HEK293 (cell line): ENCODE measurements at regions not wholly inside any gene's neighbourhood (a gene's known extent, or its start where the extent isn't known, plus 50 kb on each side); places are given as distances from the start of the nearest gene placed in this dataset.
"Not testable (repeated sequence)": the region's sequence is repeated elsewhere in the genome, so short reads cannot be mapped to it uniquely, and the experiment has no call there.

Experiments used
- CTCF ChIA-PET: fragments of 350-600 bp; formaldehyde crosslinking; extraction: SDS; loops from one replicate; lab custom pipeline; 2021; ENCODE audit warnings: antibody characterized with exemption; lab: Yijun Ruan, JAX
- POLR2A ChIA-PET: fragments of 300-600 bp; formaldehyde crosslinking; extraction: SDS; loops from one replicate; lab custom pipeline; 2020; ENCODE audit warnings: antibody characterized with exemption, inconsistent platforms; lab: Yijun Ruan, JAX
- H3K27ac ChIP-seq: fragments of 200-500 bp; sonication (Bioruptor generic); 2 replicates; pipeline ENCODE4 v1.5.1; 2014; ENCODE audit warnings: low read depth, low read length, control low read depth, inconsistent platforms; ENCODE audit errors: extremely low read depth
- H3K36me3 ChIP-seq, 2 experiments: fragments of 200-500 bp in 1 of 2; sonication (Bioruptor generic) in 1 of 2; 1 replicate in 1 of 2; 2 replicates in 1 of 2; pipeline ENCODE4 v1.5.1; 2014 to 2017; ENCODE audit warnings: inconsistent platforms in 2 of 2, low read length in 2 of 2; ENCODE audit not compliant: control insufficient read depth in 2 of 2, insufficient read depth in 1 of 2
- H3K4me1 ChIP-seq: fragments of 200-500 bp; sonication (Bioruptor generic); 2 replicates; pipeline ENCODE4 v1.5.1; 2014; ENCODE audit warnings: mild to moderate bottlenecking, low read length, inconsistent platforms; ENCODE audit not compliant: control insufficient read depth, insufficient read depth
- H3K4me3 ChIP-seq: 2 replicates; pipeline ENCODE4 v1.5.1; 2011; ENCODE audit warnings: low read depth, mild to moderate bottlenecking, control low read depth, low read length, moderate library complexity
- H3K9me3 ChIP-seq: fragments of 200-500 bp; sonication (Bioruptor generic); 2 replicates; pipeline ENCODE4 v1.5.1; 2014; ENCODE audit warnings: low read depth, low read length, inconsistent platforms; ENCODE audit not compliant: control insufficient read depth, insufficient read depth
- KLF17 ChIP-seq: fragments of 450-650 bp; formaldehyde crosslinking; IDR thresholded peaks from 2 replicates; pipeline ENCODE4 v1.5.1; 2016; ENCODE audit warnings: missing biosample characterization, missing genetic modification characterization
- PRDM1 ChIP-seq: fragments of 450-650 bp; formaldehyde crosslinking; IDR thresholded peaks from 2 replicates; pipeline ENCODE4; 2016; ENCODE audit warnings: missing biosample characterization, missing genetic modification characterization
- SCRT1 ChIP-seq: fragments of 450-650 bp; formaldehyde crosslinking; IDR thresholded peaks from 2 replicates; pipeline ENCODE4 v1.5.1; 2016; ENCODE audit warnings: missing biosample characterization, missing genetic modification characterization, borderline replicate concordance
- ZBTB7A ChIP-seq: fragments of 450-650 bp; formaldehyde crosslinking; IDR thresholded peaks from 2 replicates; pipeline ENCODE4 v1.5.1; 2016; ENCODE audit warnings: low read depth, missing biosample characterization, missing genetic modification characterization
- ZNF2 ChIP-seq: fragments of 450-650 bp; formaldehyde crosslinking; IDR thresholded peaks from 2 replicates; pipeline ENCODE4 v1.5.1; 2016; ENCODE audit warnings: missing biosample characterization, missing genetic modification characterization
- ZNF24 ChIP-seq: fragments of 450-650 bp; formaldehyde crosslinking; IDR thresholded peaks from 2 replicates; pipeline ENCODE4 v1.5.1; 2016; ENCODE audit warnings: missing biosample characterization, missing genetic modification characterization
- ZNF416 ChIP-seq: fragments of 450-650 bp; formaldehyde crosslinking; IDR thresholded peaks from 2 replicates; pipeline ENCODE4 v1.5.1; 2016; ENCODE audit warnings: missing biosample characterization, missing genetic modification characterization
- ZNF549 ChIP-seq: fragments of 450-650 bp; IDR thresholded peaks from 2 replicates; pipeline ENCODE4 v1.5.1; 2018; ENCODE audit warnings: missing biosample characterization, missing genetic modification characterization, mild to moderate bottlenecking, inconsistent platforms, moderate library complexity
- ZNF596 ChIP-seq: fragments of 450-650 bp; IDR thresholded peaks from 2 replicates; pipeline ENCODE4 v1.5.0; 2018; ENCODE audit warnings: missing biosample characterization, mild to moderate bottlenecking, missing genetic modification characterization, moderate library complexity
- ZNF610 ChIP-seq: fragments of 450-650 bp; formaldehyde crosslinking; IDR thresholded peaks from 2 replicates; pipeline ENCODE4 v1.5.1; 2016; ENCODE audit warnings: missing biosample characterization, missing genetic modification characterization, borderline replicate concordance
- ZNF624 ChIP-seq: fragments of 450-650 bp; formaldehyde crosslinking; IDR thresholded peaks from 2 replicates; pipeline ENCODE4 v1.5.1; 2017; ENCODE audit warnings: missing biosample characterization, missing genetic modification characterization
- ZNF670 ChIP-seq: fragments of 450-650 bp; formaldehyde crosslinking; IDR thresholded peaks from 2 replicates; pipeline ENCODE4 v1.5.1; 2016; ENCODE audit warnings: missing biosample characterization, missing genetic modification characterization, low read depth
- ZNF701 ChIP-seq: fragments of 450-650 bp; formaldehyde crosslinking; IDR thresholded peaks from 2 replicates; pipeline ENCODE4 v1.5.1; 2016; ENCODE audit warnings: missing biosample characterization, missing genetic modification characterization
- ZNF707 ChIP-seq: fragments of 450-650 bp; formaldehyde crosslinking; IDR thresholded peaks from 2 replicates; pipeline ENCODE4 v1.5.1; 2016; ENCODE audit warnings: missing biosample characterization, missing genetic modification characterization
- ZNF776 ChIP-seq: fragments of 450-650 bp; formaldehyde crosslinking; IDR thresholded peaks from 2 replicates; pipeline ENCODE4 v1.5.0; 2017; ENCODE audit warnings: missing biosample characterization, missing genetic modification characterization, borderline replicate concordance
- ZSCAN18 ChIP-seq: fragments of 450-650 bp; formaldehyde crosslinking; IDR thresholded peaks from 2 replicates; pipeline ENCODE4 v1.5.1; 2016; ENCODE audit warnings: missing biosample characterization, missing genetic modification characterization
- TF ChIP-seq, protein P1 (sequence below): fragments of 450-650 bp; formaldehyde crosslinking; IDR thresholded peaks from 2 replicates; pipeline ENCODE4 v1.5.1; 2016; ENCODE audit warnings: missing biosample characterization, missing genetic modification characterization
- TF ChIP-seq, protein P2 (sequence below): fragments of 450-650 bp; IDR thresholded peaks from 2 replicates; pipeline ENCODE4 v1.5.1; 2018; ENCODE audit warnings: missing biosample characterization, mild to moderate bottlenecking, missing genetic modification characterization
- TF ChIP-seq, protein P3 (sequence below): fragments of 450-650 bp; formaldehyde crosslinking; IDR thresholded peaks from 2 replicates; pipeline ENCODE4 v1.5.1; 2016; ENCODE audit warnings: missing biosample characterization, missing genetic modification characterization, borderline replicate concordance

GRCh38 chr22:34416022-34416860 is 496.0 kb upstream of the LARGE1 start:
- Histone ChIP-seq H3K27ac (no peak overlapping the region), H3K4me1 (no peaks in the 10 kb centered on the region), H3K36me3 (no peaks in the 10 kb centered on the region), H3K9me3 (no peaks in the 10 kb centered on the region), H3K4me3 (no peak overlapping the region)
- ChIA-PET CTCF (interaction anchor here (0.5 to 2.1 kb wide), 7 partner anchors 9 to 733 kb away, joined by 3 to 30 read pairs (median 3); no protein-coding TSS in a partner anchor), POLR2A (no interaction called here)
- TF ChIP-seq ZBTB7A (no peak), ZNF707 (tag by site-specific recombination) (no peak), ZNF670 (tag by site-specific recombination) (no peak), ZSCAN18 (tag by site-specific recombination) (no peak), ZNF701 (tag by site-specific recombination) (no peak)
- TF ChIP-seq, protein P1, sequence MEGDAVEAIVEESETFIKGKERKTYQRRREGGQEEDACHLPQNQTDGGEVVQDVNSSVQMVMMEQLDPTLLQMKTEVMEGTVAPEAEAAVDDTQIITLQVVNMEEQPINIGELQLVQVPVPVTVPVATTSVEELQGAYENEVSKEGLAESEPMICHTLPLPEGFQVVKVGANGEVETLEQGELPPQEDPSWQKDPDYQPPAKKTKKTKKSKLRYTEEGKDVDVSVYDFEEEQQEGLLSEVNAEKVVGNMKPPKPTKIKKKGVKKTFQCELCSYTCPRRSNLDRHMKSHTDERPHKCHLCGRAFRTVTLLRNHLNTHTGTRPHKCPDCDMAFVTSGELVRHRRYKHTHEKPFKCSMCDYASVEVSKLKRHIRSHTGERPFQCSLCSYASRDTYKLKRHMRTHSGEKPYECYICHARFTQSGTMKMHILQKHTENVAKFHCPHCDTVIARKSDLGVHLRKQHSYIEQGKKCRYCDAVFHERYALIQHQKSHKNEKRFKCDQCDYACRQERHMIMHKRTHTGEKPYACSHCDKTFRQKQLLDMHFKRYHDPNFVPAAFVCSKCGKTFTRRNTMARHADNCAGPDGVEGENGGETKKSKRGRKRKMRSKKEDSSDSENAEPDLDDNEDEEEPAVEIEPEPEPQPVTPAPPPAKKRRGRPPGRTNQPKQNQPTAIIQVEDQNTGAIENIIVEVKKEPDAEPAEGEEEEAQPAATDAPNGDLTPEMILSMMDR (tag by site-specific recombination) = no peak

GRCh38 chr22:34422948-34423347 is 502.7 kb upstream of the LARGE1 start:
- POLR2A ChIA-PET, H3K4me1 ChIP-seq, H3K4me3 ChIP-seq, H3K27ac ChIP-seq, CTCF ChIA-PET, H3K9me3 ChIP-seq, H3K36me3 ChIP-seq: not testable (repeated sequence)
- peak; percentile 99 for TF ChIP-seq PRDM1 (tag by site-specific recombination)

- ChIA-PET CTCF (interaction anchor here (0.6 to 0.7 kb wide), 2 partner anchors 23 to 597 kb away, joined by 3 to 4 read pairs; no protein-coding TSS in a partner anchor), POLR2A (no interaction called here)
- H3K4me1 ChIP-seq = no peaks in the 10 kb centered on the region
- H3K4me3 ChIP-seq = no peak overlapping the region
- no peaks in the 10 kb centered on the region for H3K36me3 ChIP-seq
- H3K9me3 ChIP-seq = no peaks in the 10 kb centered on the region
- H3K27ac ChIP-seq = no peak overlapping the region
- TF ChIP-seq KLF17 (tag by site-specific recombination) = no peak
- no peak for TF ChIP-seq ZNF776 (tag by site-specific recombination)
- TF ChIP-seq ZNF2 (tag by site-specific recombination) = no peak
- TF ChIP-seq, protein P2, sequence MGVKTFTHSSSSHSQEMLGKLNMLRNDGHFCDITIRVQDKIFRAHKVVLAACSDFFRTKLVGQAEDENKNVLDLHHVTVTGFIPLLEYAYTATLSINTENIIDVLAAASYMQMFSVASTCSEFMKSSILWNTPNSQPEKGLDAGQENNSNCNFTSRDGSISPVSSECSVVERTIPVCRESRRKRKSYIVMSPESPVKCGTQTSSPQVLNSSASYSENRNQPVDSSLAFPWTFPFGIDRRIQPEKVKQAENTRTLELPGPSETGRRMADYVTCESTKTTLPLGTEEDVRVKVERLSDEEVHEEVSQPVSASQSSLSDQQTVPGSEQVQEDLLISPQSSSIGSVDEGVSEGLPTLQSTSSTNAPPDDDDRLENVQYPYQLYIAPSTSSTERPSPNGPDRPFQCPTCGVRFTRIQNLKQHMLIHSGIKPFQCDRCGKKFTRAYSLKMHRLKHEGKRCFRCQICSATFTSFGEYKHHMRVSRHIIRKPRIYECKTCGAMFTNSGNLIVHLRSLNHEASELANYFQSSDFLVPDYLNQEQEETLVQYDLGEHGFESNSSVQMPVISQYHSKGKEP (tag by site-specific recombination) = no peak
- no peak for TF ChIP-seq SCRT1 (tag by site-specific recombination)
- no peak for TF ChIP-seq ZNF549 (tag by site-specific recombination)
- TF ChIP-seq ZNF24 (tag by site-specific recombination) = no peak
- TF ChIP-seq ZNF624 = no peak
- no peak for TF ChIP-seq ZNF596 (tag by site-specific recombination)
- no peak for TF ChIP-seq ZNF610
- TF ChIP-seq, protein P3, sequence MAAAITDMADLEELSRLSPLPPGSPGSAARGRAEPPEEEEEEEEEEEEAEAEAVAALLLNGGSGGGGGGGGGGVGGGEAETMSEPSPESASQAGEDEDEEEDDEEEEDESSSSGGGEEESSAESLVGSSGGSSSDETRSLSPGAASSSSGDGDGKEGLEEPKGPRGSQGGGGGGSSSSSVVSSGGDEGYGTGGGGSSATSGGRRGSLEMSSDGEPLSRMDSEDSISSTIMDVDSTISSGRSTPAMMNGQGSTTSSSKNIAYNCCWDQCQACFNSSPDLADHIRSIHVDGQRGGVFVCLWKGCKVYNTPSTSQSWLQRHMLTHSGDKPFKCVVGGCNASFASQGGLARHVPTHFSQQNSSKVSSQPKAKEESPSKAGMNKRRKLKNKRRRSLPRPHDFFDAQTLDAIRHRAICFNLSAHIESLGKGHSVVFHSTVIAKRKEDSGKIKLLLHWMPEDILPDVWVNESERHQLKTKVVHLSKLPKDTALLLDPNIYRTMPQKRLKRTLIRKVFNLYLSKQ (tag by site-specific recombination) = no peak
- TF ChIP-seq, protein P1 (tag by site-specific recombination) = no peak
- TF ChIP-seq ZNF416 (tag by site-specific recombination) = no peak
Observed at GRCh38 chr22:34427436-34427835, 507.2 kb upstream of the LARGE1 start.
